T-helper 1 cell treated with Interleukin-12 subunit alpha and Interleukin-12 subunit beta and Interleukin-4 antibody, amounts not matched to agents 30 ng/mL and 1 ng/mL, for 36 hours (primary cell): ENCODE measurements at regions not wholly inside any gene's neighbourhood (a gene's known extent, or its start where the extent isn't known, plus 50 kb on each side); places are given as distances from the start of the nearest gene placed in this dataset.

Experiments
- intact Hi-C: fragments of 100-400 bp; cut with micrococcal nuclease; formaldehyde crosslinking; loops from one replicate; pipeline ENCODE4 v1.15.1; 2024

DNA sequence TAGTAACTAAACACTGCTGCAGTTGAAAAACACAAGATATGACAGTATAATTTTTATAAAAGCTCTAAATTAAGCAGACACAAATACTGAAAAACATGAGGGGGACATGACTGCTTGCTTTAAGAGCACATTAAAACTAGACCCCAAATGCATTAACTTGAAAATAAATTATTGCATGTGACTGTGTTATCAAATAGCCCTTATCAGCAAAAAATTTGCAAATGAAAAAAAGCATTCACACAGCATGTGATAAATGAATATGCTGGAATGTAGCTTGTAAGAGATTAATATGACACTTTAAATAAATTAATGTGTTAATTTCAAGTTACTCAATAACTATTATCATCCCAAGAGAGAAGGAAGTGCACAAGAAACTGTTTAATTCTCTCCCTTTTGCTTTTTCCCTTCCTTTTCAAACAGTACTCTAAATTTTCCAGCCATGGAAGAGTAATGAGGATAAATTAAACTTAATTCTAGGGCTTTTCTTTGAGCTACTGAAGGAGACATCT, 1422.1 kb upstream of the FLRT2 start:
- intact Hi-C loops: no loop called here

DNA sequence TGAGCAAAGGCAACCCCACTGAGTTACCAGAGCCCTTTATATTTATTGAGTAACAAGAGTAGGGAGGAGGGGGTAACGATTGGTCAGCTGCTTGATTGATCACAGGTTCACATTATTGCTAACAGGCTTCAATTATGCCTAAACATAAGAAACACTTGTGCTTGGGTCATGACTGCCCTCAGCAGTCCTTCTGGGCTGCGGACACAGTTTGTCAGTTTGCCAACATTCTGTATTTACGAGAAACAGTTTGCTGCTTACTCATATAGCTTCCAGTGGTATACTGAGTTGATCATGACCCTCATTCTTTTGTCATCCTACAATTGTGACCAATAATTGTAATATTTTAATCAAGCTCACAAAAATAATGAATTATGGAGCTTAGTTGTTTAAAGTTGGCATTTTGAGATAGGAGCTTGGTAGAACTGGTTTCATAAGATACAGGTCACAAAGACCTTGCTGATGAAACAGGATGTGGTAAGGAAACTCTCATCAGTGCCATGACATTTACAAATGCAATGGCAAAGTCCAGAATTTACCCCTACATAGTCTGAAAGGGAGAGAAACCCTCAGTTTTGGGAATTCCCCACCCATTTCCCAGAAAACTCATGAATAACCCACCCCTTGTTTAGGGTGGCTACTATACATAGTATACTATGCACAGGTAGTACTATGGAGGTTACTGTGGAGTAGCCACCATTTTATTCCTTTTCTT, 1421.0 kb upstream of the FLRT2 start:
- intact Hi-C loops: no loop called here

DNA sequence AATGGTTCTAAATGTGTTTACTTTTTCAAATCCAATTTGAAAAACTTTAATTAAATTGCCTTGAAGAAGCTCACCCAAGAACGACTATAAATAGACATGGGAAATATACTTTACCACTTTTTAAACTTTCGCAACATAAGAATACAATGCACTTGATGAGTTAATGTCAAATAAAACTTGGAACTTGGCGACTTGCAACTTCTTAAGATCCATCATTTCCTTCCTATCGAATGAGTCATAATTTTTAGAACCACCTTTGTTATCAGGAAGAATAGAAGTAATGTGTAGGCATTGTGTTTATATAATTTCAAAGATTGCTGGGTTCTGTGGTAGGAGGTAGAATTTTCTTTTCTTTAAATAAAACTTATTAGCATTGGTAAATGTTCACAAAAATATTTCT, 1417.4 kb upstream of the FLRT2 start:
- intact Hi-C loops: no loop called here

DNA sequence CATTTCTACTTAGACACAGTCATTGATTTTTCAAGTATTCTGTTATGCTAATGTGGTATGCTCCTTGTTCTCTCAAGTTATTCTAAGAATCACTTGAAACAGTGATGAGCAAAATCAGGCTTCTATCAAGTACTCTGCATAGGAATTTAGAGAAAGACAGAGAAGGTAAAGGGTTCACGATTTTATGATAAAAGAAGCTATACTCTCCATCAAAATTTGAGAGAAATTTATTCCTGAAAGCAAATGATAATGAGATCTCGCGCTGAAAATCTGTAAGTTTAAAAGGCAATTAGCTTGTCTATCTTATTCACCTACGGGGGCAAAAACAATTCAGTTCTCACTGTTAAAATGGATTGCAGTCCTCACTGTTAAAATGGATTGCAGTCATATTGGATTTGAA, 1404.3 kb upstream of the FLRT2 start:
- intact Hi-C loops: no loop called here

DNA sequence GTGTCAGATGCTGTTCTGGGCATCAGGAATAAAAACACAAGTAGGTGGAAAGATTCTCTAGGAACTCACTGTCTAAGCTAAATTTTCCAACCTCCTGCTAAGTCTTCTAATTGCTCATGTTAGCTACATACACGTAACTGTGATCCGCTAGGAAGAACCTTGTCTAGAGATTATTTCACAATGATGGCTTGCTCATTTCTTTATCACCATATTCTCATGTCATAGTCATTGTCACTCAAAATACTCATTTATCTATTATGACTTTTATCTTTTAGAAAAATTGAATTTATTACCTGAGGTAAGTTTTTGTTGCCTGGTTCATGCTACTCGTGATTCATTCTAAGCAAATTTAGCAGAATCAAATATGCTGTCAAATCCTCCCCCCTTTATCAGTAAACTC, 1402.4 kb upstream of the FLRT2 start:
- intact Hi-C loops: no loop called here

- intact Hi-C loops: no loop called here
Measured at GRCh38 chr14:84128050-84128449, 1401.9 kb upstream of the FLRT2 start.

DNA sequence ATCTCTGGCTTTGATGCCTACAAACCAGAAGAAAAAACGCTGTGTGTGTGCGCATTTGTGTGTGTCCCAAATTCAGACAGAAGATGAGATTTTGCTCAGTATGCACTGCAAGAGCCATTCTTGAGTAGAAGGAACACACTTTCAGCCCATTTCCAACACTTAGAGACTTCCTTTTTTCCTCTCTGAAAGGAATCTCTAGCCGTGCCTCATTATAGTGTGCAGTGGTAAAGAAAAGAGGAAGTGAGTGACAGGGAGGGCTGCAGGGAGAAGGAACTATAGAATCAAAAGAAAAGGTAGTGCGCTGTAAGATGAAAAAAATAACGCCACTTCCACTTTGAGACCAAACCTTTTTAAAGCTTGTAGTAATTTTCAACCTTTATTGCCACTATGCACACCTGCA, 1400.9 kb upstream of the FLRT2 start:
- intact Hi-C loops: no loop called here

DNA sequence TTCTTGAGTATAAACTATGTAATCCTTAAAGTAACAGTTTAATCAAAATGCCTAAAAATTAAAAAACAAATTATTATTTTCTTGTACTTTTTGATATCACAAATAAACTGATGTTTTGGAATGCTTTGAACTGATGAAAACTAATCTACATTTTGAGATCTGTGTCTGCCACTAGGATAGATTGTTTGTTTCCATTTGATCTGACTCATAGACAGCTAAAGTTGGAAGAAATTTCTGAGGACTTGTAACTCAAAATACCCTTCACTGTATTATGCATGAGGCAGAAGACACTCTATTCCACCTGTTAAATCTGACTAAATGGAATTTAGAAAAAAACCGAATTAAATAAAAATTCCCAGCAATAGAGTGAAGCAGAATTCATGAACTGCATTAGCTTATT, 1400.0 kb upstream of the FLRT2 start:
- intact Hi-C loops: no loop called here

- intact Hi-C loops: no loop called here
Measured at GRCh38 chr14:84131924-84132323, 1398.0 kb upstream of the FLRT2 start.

- intact Hi-C loops: no loop called here
Measured at GRCh38 chr14:84144166-84144565, 1385.8 kb upstream of the FLRT2 start.

- intact Hi-C loops: no loop called here
Measured at GRCh38 chr14:84152452-84152851, 1377.5 kb upstream of the FLRT2 start.

GRCh38 chr14:84162633-84163032, 1367.3 kb upstream of the FLRT2 start:
- intact Hi-C loops: no loop called here

DNA sequence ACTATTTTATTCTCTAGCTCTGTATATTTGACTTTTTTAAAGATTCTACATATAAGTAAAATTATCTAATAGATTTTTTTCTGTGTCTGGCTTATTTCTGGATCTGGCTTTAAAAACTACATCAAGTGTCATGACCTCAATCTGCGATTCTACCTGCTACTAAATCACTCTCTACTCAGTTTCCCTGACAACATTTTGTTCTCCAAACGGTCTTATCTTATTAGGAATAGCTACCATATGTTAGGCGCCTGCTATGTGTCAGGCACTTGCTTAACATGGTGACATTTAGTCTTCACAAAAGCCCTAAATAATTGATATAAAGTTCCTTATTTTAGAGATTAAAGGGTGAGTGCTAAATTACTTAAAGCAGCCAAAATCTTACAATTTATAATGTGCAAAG, 1362.9 kb upstream of the FLRT2 start:
- intact Hi-C loops: no loop called here

DNA sequence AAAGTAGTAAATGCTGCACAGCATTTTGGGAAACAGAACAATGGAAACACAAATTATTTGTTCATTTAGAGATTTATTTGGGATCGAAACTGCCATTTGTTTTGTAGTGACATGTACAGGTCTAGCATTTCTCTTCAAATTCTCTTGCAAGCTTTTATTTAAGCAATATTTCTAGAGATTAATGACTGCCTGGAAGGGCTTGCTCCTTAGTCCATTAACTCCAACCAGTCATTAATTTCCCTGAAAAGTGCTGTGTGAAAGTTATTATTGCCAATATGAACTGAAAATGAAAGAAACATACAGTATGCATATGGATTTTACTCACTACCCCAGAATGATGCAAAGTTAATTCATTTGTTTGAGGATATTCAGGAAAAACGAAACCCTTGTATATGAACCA, 1349.6 kb upstream of the FLRT2 start:
- intact Hi-C loops: no loop called here

GRCh38 chr14:84181072-84181471, 1348.9 kb upstream of the FLRT2 start:
- intact Hi-C loops: no loop called here

GRCh38 chr14:84195514-84195913, 1334.4 kb upstream of the FLRT2 start:
- intact Hi-C loops: no loop called here

GRCh38 chr14:84197704-84198103, 1332.2 kb upstream of the FLRT2 start:
- intact Hi-C loops: no loop called here

DNA sequence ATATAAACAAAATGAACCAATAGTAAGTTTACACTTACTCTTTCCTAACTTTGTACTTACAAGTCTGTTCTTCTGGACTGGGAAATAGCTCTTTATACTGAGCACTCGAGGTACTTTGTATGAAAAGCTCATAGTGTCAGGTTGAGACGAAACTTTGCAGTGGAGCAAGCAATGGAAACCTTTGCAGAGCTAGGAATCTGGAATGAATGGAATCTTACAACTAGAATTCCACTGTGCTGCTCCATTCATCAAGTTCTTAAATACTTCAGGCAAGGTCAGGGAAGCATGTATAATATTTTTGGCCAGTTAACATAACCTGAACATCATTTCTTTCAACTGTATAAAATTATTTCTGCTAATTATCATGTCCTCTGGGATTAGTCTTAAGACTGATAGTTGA, 1327.5 kb upstream of the FLRT2 start:
- intact Hi-C loops: no loop called here

DNA sequence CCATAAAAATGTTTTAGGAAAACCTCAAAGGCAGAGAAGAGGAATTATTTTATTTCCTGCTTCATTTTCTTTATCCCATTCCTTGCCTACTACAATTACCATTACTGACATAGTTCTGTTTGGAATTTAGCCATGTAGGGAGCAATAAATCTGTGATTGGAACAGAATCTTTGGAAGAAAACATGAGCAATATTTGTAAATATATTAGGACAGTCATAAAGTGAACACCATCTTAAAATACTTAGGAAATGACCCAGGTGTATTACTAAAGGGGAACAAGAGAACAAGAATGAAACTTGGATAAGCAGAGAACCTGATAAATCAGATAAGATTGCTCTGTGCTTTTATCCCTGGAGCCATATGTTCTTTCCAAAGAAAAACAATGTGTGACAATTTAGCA, 1326.0 kb upstream of the FLRT2 start:
- intact Hi-C loops: no loop called here

DNA sequence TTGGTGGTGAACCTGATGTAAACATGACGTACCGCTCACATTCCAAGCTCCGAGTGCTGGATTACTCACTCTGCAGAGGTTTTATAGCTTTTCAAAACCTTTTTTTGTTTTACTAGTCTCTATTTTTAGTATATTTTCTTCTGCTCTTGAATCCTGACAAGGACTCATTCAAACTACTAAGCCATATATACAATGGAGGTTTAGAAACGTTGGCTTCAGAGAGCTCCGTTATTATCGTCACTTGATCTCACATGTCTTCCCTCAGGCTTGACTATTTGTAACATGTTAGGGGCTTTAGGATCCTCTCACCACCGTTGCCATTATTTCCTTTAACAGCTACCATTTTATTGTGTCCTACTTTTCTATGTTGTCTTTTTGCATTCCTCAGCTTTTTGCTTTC, 1321.5 kb upstream of the FLRT2 start:
- intact Hi-C loops: no loop called here

DNA sequence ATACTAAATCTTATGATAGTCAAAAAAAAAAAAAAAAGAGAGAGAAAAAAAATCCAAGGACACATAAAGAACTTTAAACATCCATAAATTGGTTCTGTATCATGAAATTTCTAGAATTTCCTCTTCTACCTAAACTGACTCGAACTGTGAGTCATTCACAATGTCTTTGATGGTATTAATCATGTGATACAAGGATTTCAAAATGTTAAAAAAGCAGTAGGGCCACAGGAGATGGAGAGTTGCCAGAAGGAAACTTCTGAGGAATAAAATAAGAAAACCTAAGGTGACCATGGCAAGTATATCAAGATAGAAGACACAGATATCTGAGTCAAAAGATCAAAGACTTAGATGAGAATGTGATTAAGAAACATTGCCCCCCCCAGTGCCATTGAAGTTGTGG, 1320.9 kb upstream of the FLRT2 start:
- intact Hi-C loops: no loop called here

GRCh38 chr14:84217066-84217465, 1312.9 kb upstream of the FLRT2 start:
- intact Hi-C loops: no loop called here

DNA sequence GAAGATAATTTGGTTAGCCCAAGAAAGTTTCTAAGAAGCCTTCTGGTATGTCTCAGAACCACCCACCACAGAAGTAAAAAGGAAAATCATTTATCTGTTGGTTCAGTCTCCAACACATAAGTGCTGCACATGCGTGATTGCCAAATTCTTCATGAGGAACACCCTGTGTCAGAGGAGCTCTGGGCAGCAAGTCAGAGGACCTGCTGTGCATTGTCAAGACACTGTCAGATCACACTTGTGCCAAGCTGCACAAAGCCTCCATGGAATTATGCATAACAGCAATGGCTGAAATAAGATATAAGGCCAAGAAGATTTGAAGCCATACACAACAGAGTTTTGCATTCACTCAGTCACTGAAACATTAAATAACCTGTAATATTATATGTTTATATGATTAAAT, 1304.7 kb upstream of the FLRT2 start:
- intact Hi-C loops: no loop called here

GRCh38 chr14:84228702-84229101, 1301.2 kb upstream of the FLRT2 start:
- intact Hi-C loops: no loop called here
